ENCODE measurements at regions not wholly inside any gene's neighbourhood (a gene's known extent, or its start where the extent isn't known, plus 50 kb on each side); places are given as distances from the start of the nearest gene placed in this dataset.

DNA sequence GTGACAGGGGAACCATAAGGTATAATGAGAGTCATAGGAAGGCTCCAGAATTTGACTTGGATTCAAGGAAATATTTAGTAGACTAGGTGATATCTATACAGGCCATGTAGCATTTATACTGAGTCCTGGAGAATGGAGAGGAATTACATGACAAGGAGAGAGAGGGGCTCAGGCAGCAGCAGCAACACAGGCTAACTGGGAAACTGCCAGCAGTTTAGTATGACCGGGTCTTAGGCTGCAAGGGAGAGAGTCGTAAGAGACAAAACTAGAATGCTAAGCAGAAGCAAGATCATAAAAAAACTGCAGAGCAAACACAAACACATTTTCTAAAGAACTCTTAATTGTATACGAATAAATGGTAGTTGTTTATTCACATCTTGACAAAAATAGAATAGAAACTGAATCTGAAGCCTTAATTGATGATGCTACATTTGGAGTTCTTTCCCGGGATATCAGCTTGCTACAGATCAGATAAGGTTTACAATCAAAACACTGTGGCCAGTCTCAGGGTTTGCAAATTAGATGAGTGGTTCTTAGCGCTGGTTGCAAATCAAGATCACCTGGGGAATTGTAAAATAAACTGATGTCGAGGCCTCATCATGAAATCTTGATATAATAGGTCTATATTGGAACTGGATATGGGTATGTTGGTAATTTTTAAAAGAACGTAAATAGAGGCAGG lies 480.0 kb upstream of the C9orf72 start (continued):
- no peak for TF ChIP-seq USF2 (IDR thresholded peaks at IDR 0.05; ENCODE audit: low read length)
- no peak for TF ChIP-seq RBBP5 (IDR thresholded peaks at IDR 0.05; ENCODE audit: borderline replicate concordance, low read depth, low read length)
- no peak for TF ChIP-seq JUN (IDR thresholded peaks at IDR 0.05; ENCODE audit: low read depth, low read length)
- no peak for TF ChIP-seq SIX5 (IDR thresholded peaks at IDR 0.05; ENCODE audit: low read depth, low read length)
- TF ChIP-seq TEAD4 (IDR thresholded peaks at IDR 0.05; ENCODE audit: low read depth, low read length): no peak
- no peak for TF ChIP-seq POLR2AphosphoS5 (IDR thresholded peaks at IDR 0.05; ENCODE audit: low read depth, low read length)
- no peak for TF ChIP-seq SIN3A (conservative IDR thresholded peaks at IDR 0.05 in 1 of 2, IDR thresholded peaks at IDR 0.05 in 1 of 2; ENCODE audit: low read depth in 1 of 2, low read length in 2 of 2)
